GM19452 (cell line): ENCODE measurements at regions not wholly inside any gene's neighbourhood (a gene's known extent, or its start where the extent isn't known, plus 50 kb on each side); places are given as distances from the start of the nearest gene placed in this dataset.

Experiments
- ATAC-seq: cut with Tn5 transposase; IDR thresholded peaks from one replicate; pipeline ENCODE4 v1.9.1; 2021; ENCODE audit not compliant: unreplicated experiment

- ATAC-seq, result no peak
Measured at GRCh38 chr18:25962919-25963318, 127.5 kb downstream of the SS18 start.

- ATAC-seq, result peak; percentile 69
Measured at GRCh38 chr18:25962176-25962575, 128.2 kb downstream of the SS18 start.

GRCh38 chr18:25957017-25957416, 133.4 kb downstream of the SS18 start:
- no peak for ATAC-seq

- ATAC-seq, result no peak
Measured at GRCh38 chr18:25953111-25953510, 137.3 kb downstream of the SS18 start.

- no peak for ATAC-seq
Measured at GRCh38 chr18:25950321-25950720, 140.1 kb downstream of the SS18 start.

GRCh38 chr18:25946540-25946939, 143.9 kb downstream of the SS18 start:
- ATAC-seq, result no peak

GRCh38 chr18:25935356-25935755, 155.1 kb downstream of the SS18 start:
- ATAC-seq, result no peak

GRCh38 chr18:25931126-25931525, 159.3 kb downstream of the SS18 start:
- ATAC-seq, result no peak

- no peak for ATAC-seq
Measured at GRCh38 chr18:25929787-25930186, 160.6 kb downstream of the SS18 start.

- ATAC-seq, result no peak
Measured at GRCh38 chr18:25927830-25928229, 162.6 kb downstream of the SS18 start.

GRCh38 chr18:25923193-25923592, 167.2 kb downstream of the SS18 start:
- ATAC-seq, result no peak

- ATAC-seq, result peak; percentile 59
Measured at GRCh38 chr18:25921677-25922421, 168.6 kb downstream of the SS18 start.

- ATAC-seq, result no peak
Measured at GRCh38 chr18:25915907-25916306, 174.5 kb downstream of the SS18 start.

- no peak for ATAC-seq
Measured at GRCh38 chr18:25898965-25899364, 191.4 kb downstream of the SS18 start.

- no peak for ATAC-seq
Measured at GRCh38 chr18:25896956-25897355, 193.5 kb downstream of the SS18 start.

GRCh38 chr18:25896178-25896780, 194.1 kb downstream of the SS18 start:
- ATAC-seq, result peak; percentile 72

- no peak for ATAC-seq
Measured at GRCh38 chr18:25895518-25895917, 194.9 kb downstream of the SS18 start.

- ATAC-seq, result no peak
Measured at GRCh38 chr18:25886283-25886682, 204.1 kb downstream of the SS18 start.

GRCh38 chr18:25883091-25883490, 207.3 kb downstream of the SS18 start:
- ATAC-seq, result no peak

- no peak for ATAC-seq
Measured at GRCh38 chr18:25881149-25881548, 209.3 kb downstream of the SS18 start.

- no peak for ATAC-seq
Measured at GRCh38 chr18:25880441-25880840, 210.0 kb downstream of the SS18 start.

- ATAC-seq, result no peak
Measured at GRCh38 chr18:25876330-25876948, 214.0 kb downstream of the SS18 start.
